ENCODE measurements at regions not wholly inside any gene's neighbourhood (a gene's known extent, or its start where the extent isn't known, plus 50 kb on each side); places are given as distances from the start of the nearest gene placed in this dataset.
"Not testable (repeated sequence)": the region's sequence is repeated elsewhere in the genome, so short reads cannot be mapped to it uniquely, and the experiment has no call there.

DNA sequence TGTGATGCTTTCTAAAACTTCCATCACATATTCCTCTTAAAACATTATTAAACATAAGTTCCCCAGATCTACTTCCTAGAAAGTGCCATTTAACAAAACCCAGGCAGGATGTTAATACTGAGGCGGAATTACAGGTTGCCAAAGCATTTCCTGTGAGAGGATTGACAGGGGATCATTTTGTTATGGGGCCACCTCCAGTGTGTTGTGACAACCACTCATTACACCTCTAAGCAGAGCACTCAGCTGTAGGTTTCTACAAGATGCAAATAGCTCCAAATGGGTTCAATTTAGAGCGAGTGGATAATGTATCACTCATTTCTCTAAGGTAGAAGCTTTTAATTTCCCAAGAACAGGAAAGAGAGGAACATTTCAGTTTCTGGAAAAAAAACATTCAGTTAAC, 1429.5 kb upstream of the ACVR2A start:
- no peaks in the 10 kb centered on the region for H3K27me3 ChIP-seq
- H3K4me3 ChIP-seq, result no peak overlapping the region
- no peaks in the 10 kb centered on the region for H3K36me3 ChIP-seq
- no peaks in the 10 kb centered on the region for H3K9me3 ChIP-seq
- H3K4me1 ChIP-seq, result no peaks in the 10 kb centered on the region
- DNase-seq, result no peak
- TF ChIP-seq, protein P1, sequence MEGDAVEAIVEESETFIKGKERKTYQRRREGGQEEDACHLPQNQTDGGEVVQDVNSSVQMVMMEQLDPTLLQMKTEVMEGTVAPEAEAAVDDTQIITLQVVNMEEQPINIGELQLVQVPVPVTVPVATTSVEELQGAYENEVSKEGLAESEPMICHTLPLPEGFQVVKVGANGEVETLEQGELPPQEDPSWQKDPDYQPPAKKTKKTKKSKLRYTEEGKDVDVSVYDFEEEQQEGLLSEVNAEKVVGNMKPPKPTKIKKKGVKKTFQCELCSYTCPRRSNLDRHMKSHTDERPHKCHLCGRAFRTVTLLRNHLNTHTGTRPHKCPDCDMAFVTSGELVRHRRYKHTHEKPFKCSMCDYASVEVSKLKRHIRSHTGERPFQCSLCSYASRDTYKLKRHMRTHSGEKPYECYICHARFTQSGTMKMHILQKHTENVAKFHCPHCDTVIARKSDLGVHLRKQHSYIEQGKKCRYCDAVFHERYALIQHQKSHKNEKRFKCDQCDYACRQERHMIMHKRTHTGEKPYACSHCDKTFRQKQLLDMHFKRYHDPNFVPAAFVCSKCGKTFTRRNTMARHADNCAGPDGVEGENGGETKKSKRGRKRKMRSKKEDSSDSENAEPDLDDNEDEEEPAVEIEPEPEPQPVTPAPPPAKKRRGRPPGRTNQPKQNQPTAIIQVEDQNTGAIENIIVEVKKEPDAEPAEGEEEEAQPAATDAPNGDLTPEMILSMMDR (IDR thresholded peaks at IDR 0.05), result no peak
- no peak for TF ChIP-seq POLR2A (IDR thresholded peaks at IDR 0.05)
- H3K27ac ChIP-seq, result no peak overlapping the region
- intact Hi-C loops (cut with DNase I; ENCODE audit: low total_unique reads), result no loop called here

DNA sequence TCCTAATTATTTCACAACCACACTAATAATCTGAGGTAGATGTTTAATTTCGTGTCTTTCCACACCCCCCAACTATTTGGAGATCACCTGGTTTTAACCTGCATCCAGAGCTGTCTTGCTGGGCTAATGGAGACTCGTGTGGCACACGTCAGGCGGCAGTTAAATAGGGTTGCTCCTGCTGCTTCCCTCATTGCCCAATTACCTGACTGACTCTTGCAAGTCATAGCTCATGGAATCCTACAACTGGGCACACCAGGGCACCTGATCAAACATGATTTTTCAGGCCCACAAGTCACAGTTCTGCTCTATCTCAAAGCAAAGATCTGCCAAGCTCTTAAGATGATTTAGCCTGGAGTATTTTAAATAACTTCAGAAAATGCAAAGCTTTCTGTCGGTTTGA, 1430.4 kb upstream of the ACVR2A start:
- Histone ChIP-seq H3K4me1 (no peaks in the 10 kb centered on the region), H3K36me3 (no peaks in the 10 kb centered on the region), H3K27me3 (no peaks in the 10 kb centered on the region), H3K9me3 (no peaks in the 10 kb centered on the region), H3K27ac (no peak overlapping the region), H3K4me3 (no peak overlapping the region)
- intact Hi-C loops (cut with DNase I; ENCODE audit: low total_unique reads), result no loop called here
- DNase-seq, result no peak
- TF ChIP-seq, protein P1 (IDR thresholded peaks at IDR 0.05), result no peak
- TF ChIP-seq POLR2A (IDR thresholded peaks at IDR 0.05), result no peak

DNA sequence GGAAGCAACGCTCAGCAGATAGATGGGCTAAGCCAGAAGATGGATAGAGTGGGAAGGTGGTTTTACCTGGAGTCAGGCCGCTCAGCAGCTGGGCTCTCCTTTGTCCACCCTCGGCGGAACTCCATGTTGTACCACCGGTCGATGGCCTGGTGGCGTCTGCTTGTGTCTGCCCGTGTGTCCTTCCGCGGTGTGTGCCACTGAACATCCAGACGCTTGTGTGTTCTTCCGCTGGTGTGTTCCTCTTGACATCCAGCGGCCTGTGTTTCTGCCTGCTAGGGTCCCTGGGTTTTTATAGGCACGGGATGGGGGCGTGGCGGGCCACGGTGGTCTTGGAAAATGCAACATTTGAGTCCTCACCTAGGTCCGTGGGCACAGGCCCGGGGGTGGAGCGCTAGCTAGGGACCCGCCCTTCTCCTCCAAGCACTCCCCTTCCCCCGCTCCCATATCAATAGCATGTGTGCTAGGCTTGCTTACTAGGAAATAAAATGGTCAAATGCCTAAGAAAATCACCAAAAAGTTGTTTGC, 1431.7 kb upstream of the ACVR2A start:
- Histone ChIP-seq H3K36me3 (no peaks in the 10 kb centered on the region), H3K4me3 (no peak overlapping the region), H3K27ac (no peak overlapping the region), H3K27me3 (no peaks in the 10 kb centered on the region), H3K4me1 (no peaks in the 10 kb centered on the region), H3K9me3 (no peaks in the 10 kb centered on the region)
- DNase-seq, result no peak
- intact Hi-C loops (cut with DNase I; ENCODE audit: low total_unique reads), result no loop called here
- TF ChIP-seq POLR2A (IDR thresholded peaks at IDR 0.05), result no peak
- TF ChIP-seq, protein P1 (IDR thresholded peaks at IDR 0.05), result no peak

DNA sequence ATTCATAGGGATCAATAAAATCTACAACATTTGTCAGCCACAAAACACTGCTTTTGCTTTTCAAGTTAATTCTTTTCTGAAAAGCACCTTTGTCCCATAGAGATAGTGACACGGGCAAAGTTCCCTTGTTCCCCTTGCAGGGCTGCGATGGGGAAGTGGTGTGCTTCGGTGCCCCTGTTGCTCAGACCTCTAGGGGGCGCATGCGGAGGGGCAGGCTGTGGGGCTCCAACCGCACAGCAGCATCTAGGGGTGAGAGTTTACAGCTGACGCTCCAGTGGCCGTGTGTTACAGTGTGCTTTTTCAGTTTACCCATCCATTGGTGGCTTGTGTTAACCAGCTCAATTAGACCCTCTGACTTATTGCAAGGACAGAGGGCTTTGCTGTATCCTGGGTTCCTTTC, 1432.2 kb upstream of the ACVR2A start:
- H3K27me3 ChIP-seq, result no peaks in the 10 kb centered on the region
- no peak overlapping the region for H3K27ac ChIP-seq
- no peak overlapping the region for H3K4me3 ChIP-seq
- intact Hi-C loops (cut with DNase I; ENCODE audit: low total_unique reads), result no loop called here
- DNase-seq, result no peak
- H3K36me3 ChIP-seq, result no peaks in the 10 kb centered on the region
- TF ChIP-seq POLR2A (IDR thresholded peaks at IDR 0.05), result no peak
- TF ChIP-seq, protein P1 (IDR thresholded peaks at IDR 0.05), result no peak
- no peaks in the 10 kb centered on the region for H3K4me1 ChIP-seq
- no peaks in the 10 kb centered on the region for H3K9me3 ChIP-seq

DNA sequence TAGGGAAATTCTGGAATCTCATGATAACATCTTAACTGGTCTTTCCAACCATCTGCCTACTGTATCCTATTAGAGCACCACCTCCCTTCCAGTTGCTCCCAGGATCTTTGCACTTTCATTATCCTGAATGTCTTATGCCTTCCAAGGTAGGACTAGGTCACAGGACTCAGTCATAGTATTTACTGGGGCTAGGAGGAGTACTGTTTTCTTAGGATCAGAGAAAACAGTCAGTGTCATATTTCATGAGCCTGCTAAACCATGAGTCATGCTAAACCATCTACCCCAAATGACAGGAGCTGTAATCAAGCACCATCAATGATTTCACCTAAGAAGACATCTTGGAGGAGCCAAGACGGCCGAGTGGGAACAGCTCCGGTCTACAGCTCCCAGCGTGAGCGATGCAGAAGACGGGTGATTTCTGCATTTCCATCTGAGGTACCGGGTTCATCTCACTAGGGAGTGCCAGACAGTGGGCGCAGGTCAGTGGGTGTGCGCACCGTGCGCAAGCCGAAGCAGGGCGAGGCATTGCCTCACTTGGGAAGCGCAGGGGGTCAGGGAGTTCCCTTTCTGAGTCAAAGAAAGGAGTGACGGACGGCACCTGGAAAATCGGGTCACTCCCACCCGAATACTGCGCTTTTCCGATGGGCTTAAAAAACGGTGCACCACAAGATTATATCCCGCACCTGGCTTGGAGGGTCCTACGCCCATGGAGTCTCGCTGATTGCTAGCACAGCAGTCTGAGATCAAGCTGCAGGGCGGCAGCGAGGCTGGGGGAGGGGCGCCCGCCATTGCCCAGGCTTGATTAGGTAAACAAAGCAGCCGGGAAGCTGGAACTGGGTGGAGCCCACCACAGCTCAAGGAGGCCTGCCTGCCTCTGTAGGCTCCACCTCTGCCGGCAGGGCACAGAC, 1439.2 kb upstream of the ACVR2A start:
- H3K4me1 ChIP-seq; H3K4me3 ChIP-seq; DNase-seq; H3K9me3 ChIP-seq; H3K27me3 ChIP-seq; H3K27ac ChIP-seq; H3K36me3 ChIP-seq; intact Hi-C loops (cut with DNase I; ENCODE audit: low total_unique reads): not testable (repeated sequence)

DNA sequence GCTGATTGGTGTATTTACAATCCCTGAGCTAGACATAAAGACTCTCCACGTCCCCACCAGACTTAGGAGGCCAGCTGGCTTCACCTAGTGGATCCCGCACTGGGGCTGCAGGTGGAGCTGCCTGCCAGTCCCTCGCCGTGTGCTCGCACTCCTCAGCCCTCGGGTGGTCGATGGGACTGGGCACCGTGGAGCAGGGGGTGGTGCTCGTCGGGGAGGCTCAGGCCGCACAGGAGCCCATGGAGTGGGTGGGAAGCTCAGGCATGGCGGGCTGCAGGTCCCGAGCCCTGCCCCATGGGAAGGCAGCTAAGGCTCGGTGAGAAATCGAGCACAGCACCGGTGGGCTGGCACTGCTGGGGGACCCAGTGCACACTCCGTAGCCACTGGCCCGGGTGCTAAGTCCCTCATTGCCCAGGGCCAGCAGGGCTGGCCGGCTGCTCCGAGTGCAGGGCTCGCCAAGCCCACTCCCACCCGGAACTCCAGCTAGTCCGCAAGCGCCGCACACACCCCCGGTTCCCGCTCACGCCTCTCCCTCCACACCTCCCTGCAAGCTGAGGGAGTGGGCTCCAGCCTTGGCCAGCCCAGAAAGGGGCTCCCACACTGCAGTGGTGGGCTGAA, 1441.2 kb upstream of the ACVR2A start:
- H3K4me1 ChIP-seq; H3K36me3 ChIP-seq; intact Hi-C loops (cut with DNase I; ENCODE audit: low total_unique reads); H3K27ac ChIP-seq; DNase-seq; H3K27me3 ChIP-seq; H3K9me3 ChIP-seq; H3K4me3 ChIP-seq: not testable (repeated sequence)

Measured in uterus (tissue), 3 donors.